NCI-H146 treated with DMSO at 0.1 percent for 48 hours (cell line): ENCODE measurements at regions not wholly inside any gene's neighbourhood (a gene's known extent, or its start where the extent isn't known, plus 50 kb on each side); places are given as distances from the start of the nearest gene placed in this dataset.

Experiments
- DNase-seq: peaks from one replicate; lab custom pipeline; 2025; ENCODE audit not compliant: unreplicated experiment; lab: John Stamatoyannopoulos, UW

- DNase-seq: no peak
Measured at GRCh38 chrX:4930426-4930825, 1217.0 kb upstream of the PRKX start.

DNA sequence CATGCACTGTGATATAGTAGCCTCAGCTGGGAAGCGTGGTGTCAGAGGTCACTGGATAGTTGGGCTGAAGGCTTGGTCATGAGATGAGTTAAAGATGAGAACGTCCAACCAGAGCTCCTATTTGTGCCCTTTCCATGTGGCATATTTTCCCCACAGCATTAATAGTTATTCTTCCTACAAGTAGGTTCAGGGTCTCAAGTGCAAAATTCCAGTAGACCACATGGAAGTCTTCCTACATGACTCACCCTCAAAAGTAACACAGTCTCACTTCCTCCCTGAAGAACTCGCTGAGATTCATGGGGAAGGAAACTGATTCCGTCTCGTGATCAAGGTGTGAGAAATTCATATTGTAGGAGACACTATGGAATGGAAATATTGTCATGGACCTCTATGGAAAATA, 1212.5 kb upstream of the PRKX start:
- DNase-seq: no peak

- DNase-seq: no peak
Measured at GRCh38 chrX:4909348-4909747, 1195.9 kb upstream of the PRKX start.

DNA sequence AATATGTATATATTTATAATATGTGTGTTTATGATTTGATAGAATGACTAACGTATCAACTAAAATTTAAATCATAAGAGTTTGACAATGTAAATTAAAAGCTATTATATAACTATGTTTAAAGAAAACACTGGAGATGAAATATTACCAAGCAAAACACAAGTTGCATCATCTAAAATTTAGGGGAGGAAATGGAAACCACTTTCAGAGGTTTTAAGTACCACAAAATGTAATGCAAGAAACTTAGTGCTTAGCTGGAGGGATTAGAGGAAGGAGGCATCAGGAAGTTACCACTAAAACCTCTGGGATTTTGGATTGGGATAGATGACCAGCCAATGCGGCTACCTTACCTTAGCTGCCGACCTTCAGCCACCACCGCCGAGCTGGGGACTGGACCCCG, 1192.1 kb upstream of the PRKX start:
- no peak for DNase-seq

GRCh38 chrX:4881277-4881676, 1167.8 kb upstream of the PRKX start:
- no peak for DNase-seq

DNA sequence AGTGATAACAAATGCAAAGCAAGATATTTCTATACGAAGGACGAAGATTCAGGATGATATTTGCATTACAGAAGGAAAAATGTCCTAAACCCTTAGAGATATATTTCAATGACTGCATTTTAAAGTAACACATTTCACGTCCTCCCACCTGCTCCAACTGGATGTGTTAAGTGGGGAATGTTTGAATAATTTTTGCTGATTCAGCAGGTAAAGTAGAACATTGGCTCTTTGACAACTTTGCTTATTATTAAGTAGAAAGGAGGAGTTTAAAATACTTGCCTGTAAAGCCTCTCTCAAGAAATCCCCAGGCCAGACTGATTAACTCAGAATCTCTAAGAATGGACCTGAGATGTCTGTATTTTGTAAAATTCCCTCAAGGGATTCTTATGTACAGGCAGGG, 1165.2 kb upstream of the PRKX start:
- no peak for DNase-seq

GRCh38 chrX:4876268-4876667, 1162.8 kb upstream of the PRKX start:
- no peak for DNase-seq

DNA sequence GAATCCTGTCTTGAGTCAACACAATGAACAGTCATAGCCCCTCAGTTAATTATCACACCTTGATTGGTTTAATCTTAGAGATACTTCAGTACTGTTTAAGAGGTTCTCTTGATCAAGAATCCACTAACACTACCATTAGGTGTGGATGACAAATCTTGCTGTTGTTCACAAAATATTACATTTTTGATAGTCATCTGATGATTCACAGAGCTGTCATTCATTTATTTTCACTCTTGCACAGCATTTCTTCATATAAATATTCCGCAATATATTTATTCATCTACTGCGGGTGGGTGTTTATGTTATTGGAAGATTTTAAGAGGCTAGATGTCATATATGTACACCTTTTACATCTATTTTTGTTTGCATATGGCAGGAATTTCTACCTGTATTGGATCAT, 1138.1 kb upstream of the PRKX start:
- no peak for DNase-seq

DNA sequence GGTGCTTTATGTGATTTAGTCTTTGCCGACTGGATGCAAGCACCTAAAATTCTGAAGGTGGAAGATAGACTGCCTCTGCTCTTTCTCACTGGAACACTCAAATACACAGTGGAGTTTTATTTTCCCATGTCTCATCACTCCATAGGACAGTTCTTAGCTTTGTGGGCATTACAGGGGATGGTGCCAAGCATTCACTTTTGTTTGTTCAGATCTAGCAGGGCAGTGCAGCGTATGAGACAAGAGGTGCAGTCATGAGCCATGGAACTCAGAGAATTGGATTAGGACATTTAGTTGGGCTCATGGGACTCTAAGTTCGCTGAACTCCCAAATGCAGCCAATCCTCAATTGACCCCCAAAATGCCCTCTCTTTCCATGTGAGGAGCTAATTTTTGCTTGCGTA, 1136.9 kb upstream of the PRKX start:
- no peak for DNase-seq

GRCh38 chrX:4844376-4844775, 1130.9 kb upstream of the PRKX start:
- DNase-seq: no peak

DNA sequence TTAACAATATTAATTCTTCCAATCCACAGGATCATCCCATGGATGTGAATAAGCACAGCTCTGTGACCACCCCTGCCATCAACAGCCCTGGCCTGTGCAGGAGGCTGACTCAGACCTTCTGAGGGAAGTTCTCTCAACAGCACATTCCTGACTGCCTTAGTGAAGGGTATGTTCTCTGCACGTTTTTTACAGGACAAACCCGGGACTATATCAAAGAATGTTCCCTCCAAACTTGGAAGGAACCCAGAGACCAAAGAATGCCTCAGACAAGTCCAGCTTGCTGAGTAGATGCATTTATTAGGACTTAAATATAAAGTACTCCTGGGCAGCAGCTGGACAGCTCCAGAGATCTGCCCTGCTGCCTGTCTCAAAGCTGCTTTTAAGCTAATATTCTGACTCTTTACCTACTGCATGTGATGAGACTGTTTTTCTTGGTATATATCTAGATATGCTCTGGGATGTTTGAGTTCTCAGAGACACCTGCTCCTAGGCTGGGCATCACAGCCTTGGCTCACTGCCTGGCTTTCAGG, 1127.8 kb upstream of the PRKX start:
- no peak for DNase-seq

DNA sequence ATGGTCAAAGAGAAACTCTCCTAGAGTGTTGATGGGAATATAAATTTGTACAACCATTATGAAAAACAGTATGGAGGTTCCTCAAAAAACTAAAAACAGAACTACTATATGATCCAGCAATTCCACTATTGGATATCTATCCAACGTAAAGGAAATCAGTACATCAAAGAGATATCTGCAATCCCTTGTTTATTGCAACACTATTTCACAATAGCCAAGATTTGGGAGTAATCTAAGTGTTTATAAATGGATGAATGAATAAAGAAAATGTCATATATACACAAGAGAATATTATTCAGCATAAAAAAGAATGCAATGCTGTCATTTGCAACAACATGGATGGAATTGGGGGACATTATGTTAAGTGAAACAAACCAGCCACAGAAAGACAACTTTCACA, 1118.1 kb upstream of the PRKX start:
- DNase-seq: no peak

DNA sequence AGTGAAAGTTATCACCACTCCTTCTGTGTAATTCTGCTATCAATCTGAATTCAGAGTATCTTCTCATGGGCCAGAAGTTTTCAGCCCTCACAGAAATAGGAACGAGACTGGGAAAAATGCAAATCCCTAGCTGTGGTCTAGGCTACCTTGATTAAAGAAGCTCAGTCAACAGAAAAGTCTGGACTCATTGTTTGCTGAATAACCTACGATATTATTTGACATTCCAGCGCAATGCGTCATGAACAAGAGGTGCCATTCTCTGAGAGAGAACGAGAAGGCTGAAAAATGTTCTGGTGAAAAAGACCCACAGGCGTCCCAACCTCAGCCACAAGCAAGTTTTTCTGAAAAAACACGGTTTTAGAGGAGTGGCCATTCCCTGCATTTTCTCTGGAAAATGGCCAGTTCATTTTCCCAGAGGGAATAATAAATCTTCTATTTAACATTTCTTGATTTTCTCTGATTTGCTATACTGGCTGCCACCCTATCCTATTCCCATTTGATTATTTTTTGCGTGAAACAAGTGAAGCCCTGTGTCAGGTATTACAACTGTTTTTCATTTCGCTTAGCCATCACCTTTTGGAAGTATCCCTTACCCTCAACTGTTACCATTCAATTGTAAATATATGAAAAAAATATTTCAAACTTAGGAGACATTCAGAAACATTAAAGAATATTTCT, 1117.6 kb upstream of the PRKX start:
- no peak for DNase-seq

DNA sequence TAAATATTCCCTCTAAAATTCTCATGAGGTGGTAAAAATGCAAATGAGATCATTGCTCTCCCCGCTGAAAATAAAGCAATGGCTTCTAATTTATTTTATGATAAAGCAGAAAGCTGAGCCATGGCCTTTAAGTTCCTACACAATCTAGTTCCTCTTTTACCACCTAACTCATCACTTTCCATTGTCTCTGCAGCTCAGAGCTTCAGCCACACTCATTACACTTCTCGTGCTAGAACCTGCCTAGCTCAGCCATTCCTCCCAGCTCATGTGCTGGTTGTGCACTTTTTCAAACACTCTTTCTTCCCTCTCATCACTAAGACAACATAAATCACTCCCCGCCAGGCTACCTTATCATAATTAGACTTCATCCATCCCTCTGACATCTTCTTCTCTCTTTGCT, 1112.1 kb upstream of the PRKX start:
- DNase-seq: no peak

DNA sequence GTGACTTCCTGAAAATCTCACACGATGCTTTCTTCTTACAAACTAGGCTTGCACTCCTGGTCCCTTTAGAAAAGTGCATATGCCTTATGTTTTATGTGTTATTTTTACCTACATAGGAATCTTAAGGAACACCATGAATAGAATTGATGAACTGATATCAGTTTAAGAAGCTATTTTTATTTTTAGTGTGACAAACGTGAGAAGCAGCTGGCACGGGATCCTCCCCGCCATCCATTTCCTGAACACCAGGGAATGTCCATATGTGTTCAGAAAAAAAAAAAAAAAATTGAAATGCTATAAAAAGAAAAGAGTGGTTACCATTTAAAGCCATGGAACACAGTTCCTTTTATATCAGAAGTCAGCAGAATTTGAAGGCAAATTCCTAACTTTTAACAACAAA, 1096.1 kb upstream of the PRKX start:
- no peak for DNase-seq

DNA sequence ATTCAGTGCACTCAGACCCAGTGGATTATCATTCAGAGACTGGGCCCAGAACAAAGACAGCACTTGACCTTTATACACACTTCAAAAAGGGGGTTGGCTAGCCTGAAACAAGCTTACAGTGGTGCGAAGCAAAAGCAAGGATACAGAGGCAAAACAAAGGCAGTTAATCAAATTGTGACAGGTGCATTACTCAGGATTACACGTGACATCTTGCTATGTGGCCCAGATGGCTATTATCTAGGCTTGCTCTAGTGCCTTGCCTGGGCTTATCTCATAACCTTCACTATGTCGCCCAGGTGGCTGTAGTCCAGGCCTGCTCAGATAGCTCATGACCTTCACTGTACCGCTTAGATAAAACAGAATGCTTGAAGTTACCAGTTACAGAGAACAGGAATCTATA, 1092.1 kb upstream of the PRKX start:
- DNase-seq: no peak

GRCh38 chrX:4800756-4801155, 1087.3 kb upstream of the PRKX start:
- no peak for DNase-seq

DNA sequence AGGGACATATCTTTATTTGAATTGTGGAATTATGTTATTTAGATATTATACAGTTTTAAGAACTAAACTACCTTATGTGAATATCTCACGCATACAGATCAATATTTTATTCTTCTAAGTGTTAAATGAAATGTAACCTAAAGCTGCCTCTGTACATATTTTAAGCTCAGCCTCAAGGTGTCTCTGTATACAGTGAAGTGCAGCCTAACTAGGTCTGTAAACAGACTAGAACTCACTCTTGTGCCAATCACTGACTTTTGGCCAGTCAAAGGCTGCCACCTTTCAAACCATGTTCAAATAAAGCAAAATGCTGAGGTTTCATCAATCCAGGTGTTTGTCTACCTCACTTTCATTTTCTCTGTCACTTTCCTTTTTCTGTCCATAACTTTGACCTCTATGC, 1074.5 kb upstream of the PRKX start:
- DNase-seq: no peak

- DNase-seq: no peak
Measured at GRCh38 chrX:4764888-4765287, 1051.4 kb upstream of the PRKX start.

DNA sequence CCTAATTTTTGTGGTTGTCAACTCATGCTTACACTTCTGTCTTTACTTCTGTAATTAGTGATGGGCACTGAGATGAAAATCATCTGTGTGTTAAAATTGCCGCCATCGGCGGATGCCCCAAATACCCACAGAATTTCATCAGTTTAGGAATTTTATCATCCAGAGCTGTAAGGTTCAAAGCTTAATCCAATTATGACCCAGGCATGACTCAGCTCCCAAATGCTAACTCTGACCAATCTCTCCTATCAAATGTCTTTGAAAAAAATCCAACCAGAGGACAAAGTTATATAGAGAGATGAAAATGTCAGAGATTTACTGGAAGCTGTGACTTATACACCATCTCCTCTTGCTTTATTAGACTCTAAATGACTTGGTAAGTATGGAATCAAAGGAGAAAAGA, 1048.7 kb upstream of the PRKX start:
- no peak for DNase-seq

DNA sequence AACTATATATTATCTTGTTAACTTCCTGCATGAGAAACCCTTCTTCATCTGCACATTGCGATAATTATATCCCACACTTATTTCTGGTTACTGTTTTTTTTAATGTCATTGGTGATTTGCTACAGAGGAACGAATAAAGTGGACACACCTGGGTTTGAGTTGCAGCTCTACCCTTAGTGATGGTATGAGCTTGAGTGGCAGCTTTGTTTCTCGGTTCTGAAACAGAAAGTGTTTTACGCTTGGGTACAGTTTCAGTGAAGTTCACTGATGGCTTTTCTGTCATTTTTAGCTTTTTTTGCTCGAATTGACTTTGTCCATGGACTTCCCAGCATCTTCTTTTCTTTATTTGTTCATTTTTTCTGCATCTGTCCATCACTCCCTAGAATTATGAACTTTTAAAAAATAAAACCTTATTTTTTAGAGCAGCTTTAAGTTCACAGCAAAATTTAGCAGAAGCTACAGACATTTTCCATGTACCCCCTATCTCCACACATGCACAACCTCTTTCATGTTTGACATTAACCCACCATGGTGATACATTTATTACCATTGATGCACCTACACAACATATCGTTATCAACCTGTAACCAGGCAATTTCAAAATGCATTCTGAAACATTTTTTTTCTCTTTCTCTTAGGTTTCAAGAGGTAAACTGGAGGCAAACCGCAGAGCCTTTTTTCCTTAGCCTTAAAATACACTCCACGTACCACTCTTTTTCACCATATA, 1041.6 kb upstream of the PRKX start:
- no peak for DNase-seq

GRCh38 chrX:4741024-4741423, 1027.6 kb upstream of the PRKX start:
- no peak for DNase-seq

- no peak for DNase-seq
Measured at GRCh38 chrX:4735299-4735698, 1021.9 kb upstream of the PRKX start.
